GM19023 (cell line): ENCODE measurements at regions not wholly inside any gene's neighbourhood (a gene's known extent, or its start where the extent isn't known, plus 50 kb on each side); places are given as distances from the start of the nearest gene placed in this dataset.
"Not testable (repeated sequence)": the region's sequence is repeated elsewhere in the genome, so short reads cannot be mapped to it uniquely, and the experiment has no call there.

Experiments
- ATAC-seq: cut with Tn5 transposase; IDR thresholded peaks from one replicate; pipeline ENCODE4 v1.9.1; 2021; ENCODE audit warnings: mild to moderate bottlenecking, moderate library complexity; ENCODE audit not compliant: unreplicated experiment

GRCh38 chr10:78335691-78336401 lies 302.2 kb downstream of the RPS24 start:
- ATAC-seq = no peak

- no peak for ATAC-seq
These were observed 302.7 kb downstream of the RPS24 start for GRCh38 chr10:78336402-78336791.

- no peak for ATAC-seq
These were observed 303.4 kb downstream of the RPS24 start for GRCh38 chr10:78337016-78337415.

- no peak for ATAC-seq
These were observed 304.2 kb downstream of the RPS24 start for GRCh38 chr10:78337646-78338391.

- no peak for ATAC-seq
These were observed 305.1 kb downstream of the RPS24 start for GRCh38 chr10:78338717-78339116.

- ATAC-seq = no peak
These were observed 305.6 kb downstream of the RPS24 start for GRCh38 chr10:78339251-78339650.

GRCh38 chr10:78341953-78342614 lies 308.4 kb downstream of the RPS24 start:
- no peak for ATAC-seq

GRCh38 chr10:78342827-78343653 lies 309.4 kb downstream of the RPS24 start:
- no peak for ATAC-seq

- ATAC-seq = not testable (repeated sequence)
These were observed 310.6 kb downstream of the RPS24 start for GRCh38 chr10:78344257-78344656.

GRCh38 chr10:78345515-78345914 lies 311.9 kb downstream of the RPS24 start:
- not testable (repeated sequence) for ATAC-seq

GRCh38 chr10:78346721-78347120 lies 313.1 kb downstream of the RPS24 start:
- ATAC-seq = no peak

GRCh38 chr10:78348411-78349164 lies 314.9 kb downstream of the RPS24 start:
- ATAC-seq = no peak

- ATAC-seq = no peak
These were observed 315.5 kb downstream of the RPS24 start for GRCh38 chr10:78349165-78349516.

GRCh38 chr10:78349911-78350663 lies 316.4 kb downstream of the RPS24 start:
- no peak for ATAC-seq

GRCh38 chr10:78351283-78351682 lies 317.6 kb downstream of the RPS24 start:
- ATAC-seq = no peak

GRCh38 chr10:78351809-78352208 lies 318.1 kb downstream of the RPS24 start:
- no peak for ATAC-seq

GRCh38 chr10:78353636-78354035 lies 320.0 kb downstream of the RPS24 start:
- ATAC-seq = no peak

- ATAC-seq = no peak
These were observed 320.4 kb downstream of the RPS24 start for GRCh38 chr10:78354101-78354500.

GRCh38 chr10:78356291-78356900 lies 322.7 kb downstream of the RPS24 start:
- no peak for ATAC-seq
